G401 (cell line): ENCODE measurements at regions not wholly inside any gene's neighbourhood (a gene's known extent, or its start where the extent isn't known, plus 50 kb on each side); places are given as distances from the start of the nearest gene placed in this dataset.

Source experiments
- DNase-seq: peaks from one replicate; pipeline ENCODE4 v3.0.0-alpha.2; 2015; ENCODE audit warnings: low spot score
- in situ Hi-C: cut with HindIII; loops from 2 replicates; pipeline ENCODE4 v1.10.0; 2016; ENCODE audit warnings: low sequenced_read_pairs, mixed read lengths

GRCh38 chr15:62809968-62810260 lies 232.6 kb upstream of the TPM1 start:
- DNase-seq = no peak
- in situ Hi-C loops = no loop called here

GRCh38 chr15:62812515-62812835 lies 230.1 kb upstream of the TPM1 start:
- DNase-seq = no peak
- in situ Hi-C loops = no loop called here

- in situ Hi-C loops = no loop called here
- DNase-seq = no peak
Observed at GRCh38 chr15:62816342-62817069, 226.0 kb upstream of the TPM1 start.

GRCh38 chr15:62818691-62819090 lies 223.9 kb upstream of the TPM1 start:
- in situ Hi-C loops = no loop called here
- no peak for DNase-seq

- in situ Hi-C loops = no loop called here
- DNase-seq = no peak
Observed at GRCh38 chr15:62821384-62822131, 221.0 kb upstream of the TPM1 start.

- in situ Hi-C loops = no loop called here
Observed at GRCh38 chr15:62822228-62822627, 220.3 kb upstream of the TPM1 start.

GRCh38 chr15:62823561-62823960 lies 219.0 kb upstream of the TPM1 start:
- in situ Hi-C loops = no loop called here
- no peak for DNase-seq

More at GRCh38 chr15:62822228-62822627, 220.3 kb upstream of the TPM1 start:
- no peak for DNase-seq

- DNase-seq = no peak
- in situ Hi-C loops = no loop called here
Observed at GRCh38 chr15:62824111-62825015, 218.2 kb upstream of the TPM1 start.

GRCh38 chr15:62825191-62825590 lies 217.4 kb upstream of the TPM1 start:
- no peak for DNase-seq
- in situ Hi-C loops = no loop called here

- DNase-seq = no peak
- in situ Hi-C loops = no loop called here
Observed at GRCh38 chr15:62826561-62826960, 216.0 kb upstream of the TPM1 start.

- peak; percentile 8 for DNase-seq
- in situ Hi-C loops = no loop called here
Observed at GRCh38 chr15:62828364-62828763, 214.2 kb upstream of the TPM1 start.

GRCh38 chr15:62832231-62832630 lies 210.3 kb upstream of the TPM1 start:
- in situ Hi-C loops = no loop called here
- DNase-seq = no peak

- in situ Hi-C loops = no loop called here
- no peak for DNase-seq
Observed at GRCh38 chr15:62833646-62834045, 208.9 kb upstream of the TPM1 start.

GRCh38 chr15:62834686-62835329 lies 207.7 kb upstream of the TPM1 start:
- no peak for DNase-seq
- in situ Hi-C loops = no loop called here

- peak; percentile 14 for DNase-seq
- in situ Hi-C loops = no loop called here
Observed at GRCh38 chr15:62835351-62835750, 207.2 kb upstream of the TPM1 start.

- in situ Hi-C loops = no loop called here
- DNase-seq = no peak
Observed at GRCh38 chr15:62835762-62836161, 206.8 kb upstream of the TPM1 start.

GRCh38 chr15:62840526-62841268 lies 201.8 kb upstream of the TPM1 start:
- in situ Hi-C loops = no loop called here
- DNase-seq = no peak

- no peak for DNase-seq
- in situ Hi-C loops = no loop called here
Observed at GRCh38 chr15:62841269-62841628, 201.3 kb upstream of the TPM1 start.

GRCh38 chr15:62841891-62842559 lies 200.5 kb upstream of the TPM1 start:
- in situ Hi-C loops = no loop called here
- peak; percentile 15 for DNase-seq
